Mesenchymal stem cell (in vitro differentiated cells and primary cell): ENCODE measurements at regions not wholly inside any gene's neighbourhood (a gene's known extent, or its start where the extent isn't known, plus 50 kb on each side); places are given as distances from the start of the nearest gene placed in this dataset.
"Not testable (repeated sequence)": the region's sequence is repeated elsewhere in the genome, so short reads cannot be mapped to it uniquely, and the experiment has no call there.

Experiments used
- DNase-seq: peaks from one replicate; pipeline ENCODE4 v3.0.0-alpha.2; 2013
- H2AFZ ChIP-seq: one replicate; pipeline ENCODE4 v1.6.1; 2013; ENCODE audit warnings: low read depth, mild to moderate bottlenecking, control low read depth, inconsistent platforms, low read length, moderate library complexity
- H2AK5ac ChIP-seq: 2 replicates; pipeline ENCODE4 v1.6.1; 2013; ENCODE audit warnings: low read length, moderate library complexity, mild to moderate bottlenecking, inconsistent platforms; ENCODE audit not compliant: severe bottlenecking
- H2BK120ac ChIP-seq: one replicate; pipeline ENCODE4 v1.6.1; 2013; ENCODE audit warnings: low read depth, mild to moderate bottlenecking, inconsistent platforms, low read length, moderate library complexity
- H2BK12ac ChIP-seq, 2 experiments: one replicate each; pipeline ENCODE4 v1.6.1; 2013; ENCODE audit warnings: inconsistent platforms in 2 of 2, low read length in 2 of 2, mild to moderate bottlenecking in 2 of 2, moderate library complexity in 2 of 2, control low read depth in 1 of 2
- H2BK15ac ChIP-seq: one replicate; pipeline ENCODE4 v1.6.1; 2013; ENCODE audit warnings: mild to moderate bottlenecking, low read depth, inconsistent platforms; ENCODE audit not compliant: poor library complexity, severe bottlenecking
- H2BK5ac ChIP-seq: 2 replicates; pipeline ENCODE4 v1.6.1; 2013; ENCODE audit warnings: low read depth, mild to moderate bottlenecking, low read length, control low read depth, inconsistent platforms; ENCODE audit not compliant: poor library complexity, severe bottlenecking
- H3K14ac ChIP-seq, 2 experiments: one replicate each; pipeline ENCODE4 v1.6.1; 2013; ENCODE audit warnings: inconsistent platforms in 2 of 2, low read length in 2 of 2, control low read depth in 1 of 2, mild to moderate bottlenecking in 1 of 2, moderate library complexity in 1 of 2
- H3K18ac ChIP-seq, 2 experiments: one replicate each; pipeline ENCODE4 v1.6.1; 2013; ENCODE audit warnings: inconsistent platforms in 2 of 2, low read length in 2 of 2, control low read depth in 1 of 2, low read depth in 1 of 2, mild to moderate bottlenecking in 1 of 2
- H3K23ac ChIP-seq, 2 experiments: one replicate each; pipeline ENCODE4 v1.6.1; 2013; ENCODE audit warnings: inconsistent platforms in 2 of 2, low read length in 2 of 2, mild to moderate bottlenecking in 2 of 2, moderate library complexity in 2 of 2, control low read depth in 1 of 2
- H3K27ac ChIP-seq: 2 replicates; pipeline ENCODE4 v1.5.1; 2013; ENCODE audit warnings: mild to moderate bottlenecking, moderate library complexity, low read length, control low read depth, inconsistent platforms; ENCODE audit not compliant: poor library complexity, severe bottlenecking
- H3K27me3 ChIP-seq, 2 experiments: 2 replicates each; pipeline versions ENCODE4 v1.6.1 to v1.7.0; 2013; ENCODE audit warnings: low read length in 2 of 2, mild to moderate bottlenecking in 2 of 2, moderate library complexity in 2 of 2, control low read depth in 1 of 2, inconsistent platforms in 1 of 2; ENCODE audit not compliant: control insufficient read depth in 1 of 2, insufficient read depth in 1 of 2
- H3K36me3 ChIP-seq, 2 experiments: 2 replicates each; pipeline versions ENCODE4 v1.6.1 to v1.7.0; 2013; ENCODE audit warnings: low read length in 2 of 2, control low read depth in 1 of 2, inconsistent platforms in 1 of 2, low read depth in 1 of 2, mild to moderate bottlenecking in 1 of 2; ENCODE audit not compliant: insufficient read depth in 2 of 2, control insufficient read depth in 1 of 2
- H3K4ac ChIP-seq, 2 experiments: one replicate each; pipeline ENCODE4 v1.6.1; 2013; ENCODE audit warnings: inconsistent platforms in 2 of 2, low read length in 2 of 2, mild to moderate bottlenecking in 2 of 2, moderate library complexity in 2 of 2, control low read depth in 1 of 2, low read depth in 1 of 2
- H3K4me1 ChIP-seq: 2 replicates; pipeline ENCODE4 v1.6.1; 2013; ENCODE audit warnings: low read depth, low read length, control low read depth; ENCODE audit not compliant: control insufficient read depth, insufficient read depth
- H3K4me2 ChIP-seq: 2 replicates; pipeline ENCODE4 v1.6.1; 2013; ENCODE audit warnings: low read length, mild to moderate bottlenecking, inconsistent platforms; ENCODE audit not compliant: poor library complexity, severe bottlenecking
- H3K4me3 ChIP-seq, 2 experiments: 2 replicates each; pipeline versions ENCODE4 v1.5.1 to v1.7.0; 2013; ENCODE audit warnings: low read length in 2 of 2, mild to moderate bottlenecking in 2 of 2, control low read depth in 1 of 2, low read depth in 1 of 2; ENCODE audit not compliant: insufficient read depth in 1 of 2
- H3K79me1 ChIP-seq: replicated peaks from 2 replicates; pipeline ENCODE4 v1.6.1; 2013; ENCODE audit warnings: mild to moderate bottlenecking, control low read depth, low read length, inconsistent platforms; ENCODE audit not compliant: poor library complexity, severe bottlenecking
- H3K9ac ChIP-seq: 2 replicates; pipeline ENCODE4 v1.7.0; 2013; ENCODE audit warnings: mild to moderate bottlenecking, low read length, moderate library complexity
- H3K9me3 ChIP-seq: 2 replicates; pipeline ENCODE4 v1.7.0; 2013; ENCODE audit warnings: mild to moderate bottlenecking, low read length; ENCODE audit not compliant: control insufficient read depth
- H4K8ac ChIP-seq: one replicate; pipeline ENCODE4 v1.6.1; 2013; ENCODE audit warnings: inconsistent platforms, mild to moderate bottlenecking, low read length, moderate library complexity
- H4K91ac ChIP-seq: one replicate; pipeline ENCODE4 v1.6.1; 2013; ENCODE audit warnings: mild to moderate bottlenecking, low read length, inconsistent platforms
- WGBS: methylation state at CpG from one replicate; pipeline ENCODE4 v1.1.7; 2013; ENCODE audit warnings: mixed read lengths; 5-methylcytosine and 5-hydroxymethylcytosine counted together

- Histone ChIP-seq H3K18ac (no peak overlapping the region), H2BK12ac (no peak overlapping the region), H3K4me2 (no peak overlapping the region), H2AK5ac (no peak overlapping the region), H3K9ac (no peak overlapping the region), H3K9me3 (no peaks in the 10 kb centered on the region), H3K4ac (no peak overlapping the region), H2BK120ac (no peak overlapping the region), H3K36me3 (no peaks in the 10 kb centered on the region), H3K14ac (no peak overlapping the region), H3K79me1 (no peaks in the 10 kb centered on the region), H3K4me1 (no peaks in the 10 kb centered on the region), H3K27me3 (no peaks in the 10 kb centered on the region), H2AFZ (no peak overlapping the region), H3K23ac (no peak overlapping the region), H2BK15ac (no peak overlapping the region), H3K27ac (no peak overlapping the region), H4K91ac (no peak overlapping the region), H2BK5ac (no peak overlapping the region), H3K4me3 (no peak overlapping the region), H4K8ac (no peak overlapping the region)
- 96% methylated on average over 6 of the region's 8 CpGs for WGBS
- DNase-seq = no peak
These were observed 85.7 kb downstream of the LACC1 start for GRCh38 chr13:43965459-43965845.

DNA sequence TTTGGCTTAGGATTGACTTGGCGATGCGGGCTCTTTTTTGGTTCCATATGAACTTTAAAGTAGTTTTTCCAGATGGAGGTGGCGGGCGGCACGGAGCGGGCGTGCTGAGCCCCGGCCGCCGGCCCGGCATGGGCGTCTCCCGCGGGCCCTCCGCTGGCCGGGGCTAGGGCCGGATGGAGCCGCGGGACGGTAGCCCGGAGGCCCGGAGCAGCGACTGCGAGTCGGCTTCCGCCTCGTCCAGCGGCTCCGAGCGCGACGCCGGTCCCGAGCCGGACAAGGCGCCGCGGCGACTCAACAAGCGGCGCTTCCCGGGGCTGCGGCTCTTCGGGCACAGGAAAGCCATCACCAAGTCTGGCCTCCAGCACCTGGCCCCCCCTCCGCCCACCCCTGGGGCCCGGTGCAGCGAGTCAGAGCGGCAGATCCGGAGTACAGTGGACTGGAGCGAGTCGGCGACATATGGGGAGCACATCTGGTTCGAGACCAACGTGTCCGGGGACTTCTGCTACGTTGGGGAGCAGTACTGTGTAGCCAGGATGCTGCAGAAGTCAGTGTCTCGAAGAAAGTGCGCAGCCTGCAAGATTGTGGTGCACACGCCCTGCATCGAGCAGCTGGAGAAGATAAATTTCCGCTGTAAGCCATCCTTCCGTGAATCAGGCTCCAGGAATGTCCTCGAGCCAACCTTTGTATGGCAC is 88.7 kb downstream of the LACC1 start:
- H3K23ac ChIP-seq, H3K4ac ChIP-seq, H3K4me3 ChIP-seq, DNase-seq, H3K4me2 ChIP-seq, H3K9me3 ChIP-seq, H3K14ac ChIP-seq, H2BK5ac ChIP-seq, H4K91ac ChIP-seq, H3K36me3 ChIP-seq, H2BK120ac ChIP-seq, H2BK12ac ChIP-seq, H4K8ac ChIP-seq, H3K79me1 ChIP-seq, H3K9ac ChIP-seq, H3K27me3 ChIP-seq, H3K4me1 ChIP-seq, H2BK15ac ChIP-seq, H3K18ac ChIP-seq, H2AK5ac ChIP-seq, H3K27ac ChIP-seq, H2AFZ ChIP-seq: not testable (repeated sequence)
- 90% methylated on average over 62 of the region's 63 CpGs for WGBS

- H3K23ac ChIP-seq, H3K9me3 ChIP-seq, H3K4me2 ChIP-seq, H3K18ac ChIP-seq, H4K8ac ChIP-seq, H2BK120ac ChIP-seq, H3K36me3 ChIP-seq, DNase-seq, H3K4ac ChIP-seq, H2BK5ac ChIP-seq, H2AK5ac ChIP-seq, H2AFZ ChIP-seq, H4K91ac ChIP-seq, H3K27me3 ChIP-seq, H3K4me1 ChIP-seq, H3K4me3 ChIP-seq, H2BK12ac ChIP-seq, H3K9ac ChIP-seq, H3K79me1 ChIP-seq, H3K27ac ChIP-seq, H2BK15ac ChIP-seq: not testable (repeated sequence)
- WGBS = 94% methylated on average over 33 of the region's 33 CpGs
- peak overlapping the region in 1 of 2 experiments; percentile 48 for H3K14ac ChIP-seq
These were observed 89.4 kb downstream of the LACC1 start for GRCh38 chr13:43968943-43969690.

DNA sequence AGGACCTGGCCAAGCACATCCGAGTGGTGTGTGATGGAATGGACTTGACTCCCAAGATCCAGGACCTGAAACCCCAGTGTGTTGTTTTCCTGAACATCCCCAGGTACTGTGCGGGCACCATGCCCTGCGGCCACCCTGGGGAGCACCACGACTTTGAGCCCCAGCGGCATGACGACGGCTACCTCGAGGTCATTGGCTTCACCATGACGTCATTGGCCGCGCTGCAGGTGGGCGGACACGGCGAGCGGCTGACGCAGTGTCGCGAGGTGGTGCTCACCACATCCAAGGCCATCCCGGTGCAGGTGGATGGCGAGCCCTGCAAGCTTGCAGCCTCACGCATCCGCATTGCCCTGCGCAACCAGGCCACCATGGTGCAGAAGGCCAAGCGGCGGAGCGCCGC is 90.2 kb downstream of the LACC1 start:
- H3K18ac ChIP-seq, H2BK15ac ChIP-seq, H3K9me3 ChIP-seq, H3K14ac ChIP-seq, H3K4me1 ChIP-seq, H2BK5ac ChIP-seq, H2BK12ac ChIP-seq, H3K36me3 ChIP-seq, H3K79me1 ChIP-seq, H3K4me3 ChIP-seq, H3K9ac ChIP-seq, H4K8ac ChIP-seq, H4K91ac ChIP-seq, H3K4ac ChIP-seq, H3K23ac ChIP-seq, H2AK5ac ChIP-seq, H3K4me2 ChIP-seq, H2AFZ ChIP-seq, H2BK120ac ChIP-seq, H3K27ac ChIP-seq, H3K27me3 ChIP-seq, DNase-seq: not testable (repeated sequence)
- 90% methylated on average over 25 of the region's 27 CpGs for WGBS
